Heart right ventricle (tissue), 16 donors: ENCODE measurements at regions not wholly inside any gene's neighbourhood (a gene's known extent, or its start where the extent isn't known, plus 50 kb on each side); places are given as distances from the start of the nearest gene placed in this dataset.
"Not testable (repeated sequence)": the region's sequence is repeated elsewhere in the genome, so short reads cannot be mapped to it uniquely, and the experiment has no call there.

Source experiments
- ATAC-seq, 8 donors: fragments of 200-7000 bp; cut with Tn5 transposase; one replicate each; pipeline ENCODE4 v1.9.1; 2020; ENCODE audit warnings: mild to moderate bottlenecking in 8 of 8, moderate library complexity in 8 of 8, moderate number of reproducible peaks in 1 of 8
- DNase-seq, 2 donors: peaks; one replicate each; pipeline ENCODE4 v3.0.0-alpha.2; 2020
- H3K27ac ChIP-seq, 10 donors: fragments of 200-600 bp; sonication (generic) in 2 of 10; one replicate each; pipeline versions ENCODE4 v1.5.0 to v1.8.0; 2020 to 2022; ENCODE audit warnings: mild to moderate bottlenecking in 3 of 10
- H3K27me3 ChIP-seq, 7 donors: fragments of 200-600 bp; one replicate each; pipeline ENCODE4 v1.8.0; 2021 to 2022; ENCODE audit warnings: mild to moderate bottlenecking in 2 of 7
- H3K36me3 ChIP-seq, 9 donors: fragments of 200-600 bp; sonication (generic) in 1 of 9; one replicate each; pipeline versions ENCODE4 v1.5.0 to v1.8.0; 2020 to 2022; ENCODE audit warnings: mild to moderate bottlenecking in 2 of 9
- H3K4me1 ChIP-seq, 9 donors: fragments of 200-600 bp; sonication (generic) in 1 of 9; one replicate each; pipeline versions ENCODE4 v1.5.0 to v1.8.0; 2020 to 2022; ENCODE audit warnings: mild to moderate bottlenecking in 4 of 9
- H3K4me3 ChIP-seq, 10 donors: fragments of 200-600 bp; sonication (generic) in 2 of 10; one replicate each; pipeline versions ENCODE4 v1.5.0 to v1.8.0; 2020 to 2022; ENCODE audit warnings: mild to moderate bottlenecking in 7 of 10, moderate library complexity in 2 of 10
- H3K9me3 ChIP-seq, 11 donors: fragments of 200-600 bp in 10 of 11; sonication (generic) in 2 of 11; one replicate each; pipeline versions ENCODE4 v1.5.0 to v1.8.0; 2013 to 2022; ENCODE audit warnings: mild to moderate bottlenecking in 2 of 11, control low read depth in 1 of 11, moderate library complexity in 1 of 11
- WGBS, 2 donors: extraction: QIAGEN DNeasy Blood & Tissue Kit; methylation state at CpG; one replicate each; pipeline ENCODE4 v1.1.7; 2013; ENCODE audit warnings: inconsistent platforms in 1 of 2; 5-methylcytosine and 5-hydroxymethylcytosine counted together
- intact Hi-C, 10 donors: fragments of 100-400 bp; cut with DNase I; formaldehyde crosslinking; loops; one replicate each; pipeline versions ENCODE4 v1.11.1 to v1.14.2; 2022
- TF ChIP-seq, protein P1 (sequence below), 9 donors: fragments of 200-600 bp; sonication (generic) in 2 of 9; IDR thresholded peaks; one replicate each; pipeline versions ENCODE4 v1.5.0 to v1.8.0; 2021 to 2022; ENCODE audit warnings: antibody characterized with exemption in 9 of 9, mild to moderate bottlenecking in 5 of 9, moderate library complexity in 1 of 9
- donor health status: Arrhythmogenic right ventricular cardiomyopathy.
- donor health status: ischemic (EF 13 %, LVEDD 7.1; RV severe dilation, severe dysfunction).
- donor health status: healthy with polysubstance abuse.
- donor health status: DM: no; HTN: yes; CAD: no.
- donor health status: DM: no; HTN: no; CAD: no.
- donor health status: ischemic (EF 25% LVEDD 6.9; RV normal size, moderate dysfunction).
- donor health status: ischemic (EF 25% LVEDD 5.7; RV mildly dilated, moderate dysfunction).
- donor health status: healthy.
- donor health status: DM: yes; HTN: yes; CAD: no.
- donor health status: Ischemic cardiomyopathy.
- donor health status: ischemic (EF 35%, LVEDD 5.7; RV mildly dilated, moderate dysfunction).
- donor health status: nonischemic (EF 11% LVEDD 7.7; RV severe dilation, severe dysfunction).
- donor health status: DM: yes; HTN: yes; CAD: no.
- donor health status: PGD.
- donor health status: ischemic (EF 29% LVEDD 5.4; RV normal size, mild dysfunction).
- donor health status: nonischemic (EF 23%, LVEDD 6.1; RV moderate dilation, normal function).

DNA sequence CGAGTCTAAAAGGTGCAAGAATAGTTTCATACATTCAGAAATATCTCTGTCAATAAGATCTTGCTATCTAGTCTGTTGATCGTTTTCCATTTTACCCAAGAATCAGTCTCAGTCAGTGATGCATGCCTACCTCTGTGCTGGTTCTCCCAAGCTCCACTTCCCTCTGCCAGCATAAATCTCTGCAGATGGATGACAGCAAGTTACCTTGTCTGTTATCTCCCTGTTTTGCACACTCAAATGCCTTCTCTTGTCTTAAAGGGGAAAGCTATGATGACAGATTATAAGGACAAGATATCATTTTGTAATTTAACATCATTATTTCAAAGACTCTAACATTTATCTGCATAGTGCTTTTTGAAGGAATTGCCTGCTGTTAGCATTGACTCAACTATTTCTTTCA lies 802.1 kb upstream of the SEMA6A start:
- Histone ChIP-seq H3K4me1 (no peaks in the 10 kb centered on the region), H3K36me3 (no peaks in the 10 kb centered on the region), H3K9me3 (peaks cover 0 to 20% (median 0%) of the 10 kb centered on the region in 11 donors), H3K4me3 (no peak overlapping the region), H3K27me3 (no peaks in the 10 kb centered on the region), H3K27ac (no peak overlapping the region)
- TF ChIP-seq, protein P1, sequence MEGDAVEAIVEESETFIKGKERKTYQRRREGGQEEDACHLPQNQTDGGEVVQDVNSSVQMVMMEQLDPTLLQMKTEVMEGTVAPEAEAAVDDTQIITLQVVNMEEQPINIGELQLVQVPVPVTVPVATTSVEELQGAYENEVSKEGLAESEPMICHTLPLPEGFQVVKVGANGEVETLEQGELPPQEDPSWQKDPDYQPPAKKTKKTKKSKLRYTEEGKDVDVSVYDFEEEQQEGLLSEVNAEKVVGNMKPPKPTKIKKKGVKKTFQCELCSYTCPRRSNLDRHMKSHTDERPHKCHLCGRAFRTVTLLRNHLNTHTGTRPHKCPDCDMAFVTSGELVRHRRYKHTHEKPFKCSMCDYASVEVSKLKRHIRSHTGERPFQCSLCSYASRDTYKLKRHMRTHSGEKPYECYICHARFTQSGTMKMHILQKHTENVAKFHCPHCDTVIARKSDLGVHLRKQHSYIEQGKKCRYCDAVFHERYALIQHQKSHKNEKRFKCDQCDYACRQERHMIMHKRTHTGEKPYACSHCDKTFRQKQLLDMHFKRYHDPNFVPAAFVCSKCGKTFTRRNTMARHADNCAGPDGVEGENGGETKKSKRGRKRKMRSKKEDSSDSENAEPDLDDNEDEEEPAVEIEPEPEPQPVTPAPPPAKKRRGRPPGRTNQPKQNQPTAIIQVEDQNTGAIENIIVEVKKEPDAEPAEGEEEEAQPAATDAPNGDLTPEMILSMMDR (IDR thresholded peaks at IDR 0.05): no peak
- WGBS, 2 donors: 49 to 51% methylated on average over 2 of the region's 2 CpGs
- DNase-seq: no peak
- intact Hi-C loops: no loop called here
- ATAC-seq: no peak

DNA sequence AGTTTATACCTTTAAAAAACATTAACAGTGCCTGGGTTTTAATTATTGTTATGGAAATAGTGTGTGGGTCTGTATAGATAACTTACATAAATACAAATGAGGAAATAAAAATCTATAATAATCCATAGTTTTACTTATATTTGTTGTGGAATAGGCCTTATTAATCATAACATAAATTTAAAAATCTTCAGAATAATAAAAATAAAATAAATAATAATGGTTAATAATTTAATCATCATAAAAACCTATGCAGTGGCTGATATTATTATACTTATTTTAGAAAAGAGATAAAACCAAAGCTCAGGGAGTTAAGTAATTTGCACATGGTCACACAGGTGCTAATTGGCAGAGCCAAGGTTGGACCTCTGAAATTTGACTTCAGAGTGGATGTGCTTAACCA lies 785.3 kb upstream of the SEMA6A start:
- Histone ChIP-seq H3K36me3 (no peaks in the 10 kb centered on the region), H3K4me1 (no peaks in the 10 kb centered on the region), H3K4me3 (no peak overlapping the region), H3K9me3 (no peaks in the 10 kb centered on the region), H3K27ac (no peak overlapping the region), H3K27me3 (no peaks in the 10 kb centered on the region)
- TF ChIP-seq, protein P1 (IDR thresholded peaks at IDR 0.05): no peak
- intact Hi-C loops: no loop called here
- DNase-seq (no peak), ATAC-seq (no peak)

DNA sequence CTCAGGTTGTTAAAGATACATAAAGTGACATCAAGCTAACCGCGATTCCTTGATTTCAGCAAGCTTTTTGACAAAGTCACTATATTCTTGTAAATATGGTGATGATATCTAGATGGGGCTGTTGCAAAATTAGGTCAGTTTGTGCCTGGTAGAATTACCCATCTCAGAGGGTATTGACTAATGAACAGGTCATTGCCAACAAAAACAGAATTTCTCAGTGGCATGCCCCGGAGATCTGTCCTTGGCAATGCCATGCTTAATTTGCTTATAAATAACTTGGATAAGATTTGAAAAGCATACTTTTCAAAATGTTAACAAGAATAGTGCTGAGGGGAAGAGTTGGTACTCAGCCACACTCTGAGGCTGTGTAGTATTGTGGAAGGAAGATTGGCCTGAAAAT lies 783.3 kb upstream of the SEMA6A start:
- Histone ChIP-seq H3K4me3 (no peak overlapping the region), H3K36me3 (no peaks in the 10 kb centered on the region), H3K9me3 (no peaks in the 10 kb centered on the region), H3K4me1 (no peaks in the 10 kb centered on the region), H3K27ac (no peak overlapping the region), H3K27me3 (no peaks in the 10 kb centered on the region)
- ATAC-seq (no peak), DNase-seq (no peak)
- TF ChIP-seq, protein P1 (IDR thresholded peaks at IDR 0.05): no peak
- WGBS, 2 donors: 73 to 74% methylated on average over 3 of the region's 3 CpGs
- intact Hi-C loops: no loop called here

DNA sequence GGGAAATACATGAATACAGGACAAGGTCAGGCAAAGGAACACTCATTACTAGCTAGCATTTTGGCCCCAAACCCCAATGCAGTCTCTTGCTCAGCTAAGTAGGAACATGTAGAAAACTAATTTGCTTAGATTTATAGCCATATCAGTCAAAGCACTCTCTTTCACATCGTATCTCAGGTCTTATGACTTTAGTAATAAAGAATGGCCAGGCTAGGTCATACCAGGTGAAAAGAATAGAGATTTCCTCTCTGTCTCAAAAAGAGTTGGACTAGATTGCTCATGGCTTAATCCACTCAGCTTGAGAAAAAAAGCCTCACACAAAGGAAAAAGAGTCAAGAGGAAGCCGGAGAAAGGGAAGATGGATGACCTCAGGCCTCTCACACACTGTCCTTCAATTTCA lies 772.7 kb upstream of the SEMA6A start:
- TF ChIP-seq, protein P1 (IDR thresholded peaks at IDR 0.05): no peak
- H3K27ac ChIP-seq: no peak overlapping the region
- DNase-seq (no peak), ATAC-seq (no peak)
- 63 to 79% methylated on average over 2 of the region's 2 CpGs for WGBS, 2 donors
- H3K36me3 ChIP-seq: no peaks in the 10 kb centered on the region
- intact Hi-C loops: no loop called here
- H3K4me3 ChIP-seq: no peak overlapping the region
- H3K4me1 ChIP-seq: peaks cover 0 to 4% (median 0%) of the 10 kb centered on the region in 9 donors
- H3K9me3 ChIP-seq: peaks cover 0 to 4% (median 0%) of the 10 kb centered on the region in 11 donors
- H3K27me3 ChIP-seq: no peaks in the 10 kb centered on the region

GRCh38 chr5:117343726-117344125 lies 769.1 kb upstream of the SEMA6A start:
- ATAC-seq (peak in 2 of 8 donors; percentile 14 to 42), DNase-seq (peak; percentile 17 to 21)
- H3K27ac ChIP-seq, H3K4me1 ChIP-seq, H3K36me3 ChIP-seq, H3K4me3 ChIP-seq, intact Hi-C loops, H3K27me3 ChIP-seq: not testable (repeated sequence)
- H3K9me3 ChIP-seq: peaks cover 0 to 11% (median 0%) of the 10 kb centered on the region in 11 donors
- WGBS, 2 donors: 54 to 65% methylated on average over 13 of the region's 13 CpGs
